ENCODE measurements at regions not wholly inside any gene's neighbourhood (a gene's known extent, or its start where the extent isn't known, plus 50 kb on each side); places are given as distances from the start of the nearest gene placed in this dataset.

- DNase-seq (ENCODE audit: low read depth, low spot score) = no peak
Measured at GRCh38 chr2:185891403-185891802, 152.8 kb downstream of the FSIP2 start.

DNA sequence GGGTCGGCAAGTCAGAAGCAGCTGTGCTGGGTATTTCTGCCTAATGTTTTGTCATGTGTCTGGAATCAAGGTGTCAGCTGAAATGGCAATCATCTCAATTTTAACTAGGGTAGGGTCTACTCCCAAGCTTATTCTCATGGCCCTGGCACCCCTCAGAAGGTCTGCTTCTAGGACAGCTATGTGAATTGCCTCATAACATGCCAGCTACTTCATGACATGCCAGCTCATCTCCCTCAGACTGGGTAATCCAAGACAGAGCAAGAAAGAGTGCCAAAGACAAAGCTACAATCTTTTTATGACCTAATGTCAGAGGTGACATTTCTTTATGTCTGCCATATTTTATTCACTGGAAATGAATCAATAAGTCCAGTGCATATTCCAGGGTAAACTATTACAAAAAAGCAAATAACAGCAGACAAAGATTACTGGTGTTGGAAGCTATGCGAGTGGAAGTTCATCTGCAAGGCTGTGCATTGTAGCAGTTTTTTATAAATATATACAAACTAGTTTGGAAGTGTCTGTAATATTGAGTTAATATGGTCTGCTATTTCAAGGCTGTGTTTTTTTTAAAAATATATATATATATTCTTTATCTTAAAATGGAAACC lies 153.3 kb downstream of the FSIP2 start:
- DNase-seq (ENCODE audit: low read depth, low spot score) = no peak

DNA sequence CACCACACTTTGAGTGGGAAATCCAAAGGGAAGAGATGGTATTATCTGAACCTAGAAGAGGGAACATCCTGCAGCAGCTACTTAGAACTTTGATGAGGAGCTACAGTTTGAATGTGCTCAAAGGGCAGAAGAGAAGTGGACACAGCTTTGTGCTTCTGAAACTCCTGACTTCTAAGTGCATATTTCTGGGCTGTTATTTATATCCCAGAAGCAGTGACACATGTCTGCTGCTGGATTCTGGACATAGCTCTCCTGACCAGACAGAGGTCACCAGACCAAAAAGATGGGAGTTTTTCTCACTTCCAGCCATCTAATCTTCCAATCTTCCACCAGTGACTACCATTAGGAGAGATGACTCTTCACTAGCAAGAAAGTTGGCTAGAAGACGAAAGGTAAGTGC lies 153.9 kb downstream of the FSIP2 start:
- DNase-seq (ENCODE audit: low read depth, low spot score) = no peak

GRCh38 chr2:185894223-185894622 lies 155.6 kb downstream of the FSIP2 start:
- no peak for DNase-seq (ENCODE audit: low read depth, low spot score)

DNA sequence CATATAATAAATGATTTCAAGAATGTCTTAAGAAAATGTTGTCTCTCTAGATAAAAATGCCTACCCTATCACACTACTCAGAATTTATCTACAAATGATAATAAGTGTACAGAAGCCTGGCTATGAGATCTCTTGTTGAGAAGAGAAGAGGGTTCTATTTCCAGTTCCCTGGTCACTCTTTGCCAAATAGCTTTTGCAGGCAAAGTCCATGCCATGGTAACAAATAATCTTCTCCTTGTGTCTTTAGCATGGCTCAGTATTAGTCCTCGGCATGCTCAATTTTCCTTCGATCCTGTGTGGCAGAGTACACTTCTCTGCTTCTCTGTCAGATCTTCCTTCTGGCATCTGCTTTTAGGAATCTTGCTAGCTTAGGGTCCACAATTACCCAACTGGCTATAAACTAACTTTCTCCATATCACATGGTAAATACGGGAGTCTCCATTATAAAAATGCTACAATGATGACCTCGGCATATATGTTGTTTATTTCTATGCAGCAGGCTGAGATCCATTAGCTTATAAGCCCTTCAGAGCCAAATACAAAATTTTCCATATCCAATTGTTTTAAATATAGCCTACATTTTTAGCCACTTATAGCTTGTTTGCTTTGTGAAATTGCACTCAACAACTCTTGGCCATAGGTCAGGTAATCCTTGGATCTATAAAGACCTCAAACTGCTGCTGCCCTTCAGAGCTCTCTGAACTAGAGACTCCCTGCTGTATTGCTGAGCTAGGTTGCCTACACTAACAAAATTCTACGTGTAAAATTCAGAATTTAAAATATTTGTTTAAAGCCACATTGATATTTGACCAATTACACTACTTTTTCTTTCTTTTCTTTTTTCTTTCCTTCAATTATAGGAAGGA lies 157.5 kb downstream of the FSIP2 start:
- DNase-seq (ENCODE audit: low read depth, low spot score) = no peak

DNA sequence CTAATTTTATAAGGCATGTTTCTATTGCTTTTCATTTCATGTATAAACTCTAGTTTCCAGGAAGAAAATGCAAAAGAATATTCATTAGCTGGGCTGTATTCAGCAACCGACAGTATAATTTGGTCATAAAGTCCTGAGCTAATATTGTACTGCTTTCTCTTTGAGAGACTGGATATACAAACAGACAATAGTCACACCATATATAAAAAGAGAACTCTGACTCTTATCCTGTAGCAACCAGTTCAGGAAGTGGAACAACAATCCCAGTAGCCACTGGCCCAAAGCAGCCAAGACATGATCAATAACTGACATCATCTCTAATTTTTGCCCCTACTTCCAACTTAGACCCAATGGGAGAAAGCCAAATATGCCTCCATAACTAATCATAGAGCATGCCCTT lies 160.8 kb downstream of the FSIP2 start:
- no peak for DNase-seq (ENCODE audit: low read depth, low spot score)

- DNase-seq (ENCODE audit: low read depth, low spot score) = no peak
Measured at GRCh38 chr2:185919155-185919554, 180.6 kb downstream of the FSIP2 start.

GRCh38 chr2:185921048-185921756 lies 182.6 kb downstream of the FSIP2 start:
- DNase-seq (ENCODE audit: low read depth, low spot score) = no peak

DNA sequence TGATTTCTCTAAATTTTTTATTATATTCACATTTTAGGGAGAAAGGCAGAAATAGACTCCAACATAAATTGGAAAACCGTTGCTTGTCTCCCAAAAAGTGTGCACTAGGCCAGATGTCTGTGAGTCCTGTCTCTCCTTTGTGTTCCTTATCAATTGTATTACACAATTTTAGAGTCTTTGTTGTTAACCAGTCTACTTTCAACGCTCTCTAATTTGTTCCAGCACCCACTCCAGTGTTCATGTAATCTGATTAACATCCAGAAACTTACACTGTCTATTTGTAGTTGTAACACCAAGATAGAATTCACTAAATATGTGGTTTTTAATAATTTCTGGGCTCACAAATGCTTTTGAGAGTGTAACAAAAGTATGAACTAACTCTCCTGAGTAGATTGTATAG lies 195.6 kb downstream of the FSIP2 start:
- DNase-seq (ENCODE audit: low read depth, low spot score) = no peak

DNA sequence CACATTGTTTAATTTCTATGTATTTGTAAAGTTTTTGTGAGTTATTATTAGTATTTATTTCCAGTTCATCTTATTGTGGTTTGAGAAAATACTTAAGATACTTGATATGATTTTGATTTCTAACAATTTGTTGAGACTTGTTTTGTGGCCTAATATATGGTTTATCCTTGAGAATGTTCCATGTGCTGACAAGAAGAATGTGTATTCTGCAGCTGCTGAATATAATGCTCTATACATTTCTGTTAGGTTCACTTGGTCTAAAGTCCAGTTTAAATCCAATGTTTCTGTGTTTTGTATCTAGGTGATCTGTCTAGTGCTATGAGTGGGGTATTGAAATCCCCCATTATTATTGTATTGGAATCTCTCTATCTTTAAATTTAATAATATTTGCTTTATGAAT lies 201.3 kb downstream of the FSIP2 start:
- DNase-seq (ENCODE audit: low read depth, low spot score) = no peak

GRCh38 chr2:185942855-185943254 lies 204.3 kb downstream of the FSIP2 start:
- no peak for DNase-seq (ENCODE audit: low read depth, low spot score)

DNA sequence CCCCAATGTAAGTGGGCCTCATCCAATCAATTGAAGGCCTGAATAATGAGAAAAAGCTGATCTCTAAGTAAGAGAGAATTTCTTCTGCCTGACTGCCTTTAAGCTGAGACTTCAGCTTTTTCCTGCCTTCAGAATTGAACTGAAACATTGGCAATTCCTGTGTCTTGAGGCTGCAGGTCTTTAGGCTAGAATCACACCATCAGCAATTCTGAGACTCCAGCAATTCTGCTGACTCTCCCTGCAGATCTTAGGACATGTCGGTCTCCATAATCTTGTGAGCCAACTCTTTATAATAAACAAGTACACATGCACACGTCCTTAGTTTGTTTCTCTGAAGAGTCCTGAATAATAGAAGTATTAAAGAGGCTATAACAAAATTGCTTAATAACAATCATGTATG lies 209.1 kb downstream of the FSIP2 start:
- DNase-seq (ENCODE audit: low read depth, low spot score) = no peak

- no peak for DNase-seq (ENCODE audit: low read depth, low spot score)
Measured at GRCh38 chr2:185952100-185952499, 213.5 kb downstream of the FSIP2 start.

DNA sequence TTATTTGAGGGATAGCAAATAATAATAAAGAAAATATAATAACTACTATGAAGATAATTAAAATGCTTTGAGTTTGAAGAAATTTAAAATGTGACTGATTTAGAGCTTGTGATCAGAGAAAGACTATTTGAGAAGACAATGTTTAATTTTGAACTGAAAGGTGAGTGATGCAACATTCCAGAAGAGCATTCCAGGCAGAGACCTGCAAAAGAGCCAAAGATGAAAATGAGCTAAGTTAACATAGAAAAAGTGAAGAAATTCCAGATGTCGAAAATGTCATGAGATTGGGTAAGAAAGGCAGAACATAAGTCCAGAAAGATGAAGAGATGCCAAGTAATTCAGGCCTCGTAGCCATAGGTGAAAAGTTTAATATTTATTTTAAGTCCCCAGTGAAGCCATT lies 215.8 kb downstream of the FSIP2 start:
- no peak for DNase-seq (ENCODE audit: low read depth, low spot score)

- no peak for DNase-seq (ENCODE audit: low read depth, low spot score)
Measured at GRCh38 chr2:185955050-185955449, 216.4 kb downstream of the FSIP2 start.

DNA sequence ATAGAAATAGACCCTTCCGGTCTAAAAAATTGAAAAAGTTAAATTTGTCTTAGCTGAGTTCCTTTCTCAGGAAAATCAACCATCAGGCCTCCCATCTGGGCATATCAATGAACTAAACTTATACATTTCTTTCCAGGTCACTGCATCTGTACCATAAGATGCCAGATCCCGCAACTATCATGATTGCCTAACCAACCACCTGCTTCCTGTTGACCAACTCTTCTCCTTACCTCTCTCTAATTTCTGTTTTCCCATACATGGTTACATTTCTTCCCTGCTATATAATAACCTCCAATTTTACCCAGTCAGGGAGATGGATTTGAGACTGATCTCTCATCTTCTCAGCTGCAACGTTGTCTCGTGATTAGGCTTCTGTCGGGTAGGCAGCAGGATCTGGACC lies 228.7 kb downstream of the FSIP2 start:
- no peak for DNase-seq (ENCODE audit: low read depth, low spot score)

DNA sequence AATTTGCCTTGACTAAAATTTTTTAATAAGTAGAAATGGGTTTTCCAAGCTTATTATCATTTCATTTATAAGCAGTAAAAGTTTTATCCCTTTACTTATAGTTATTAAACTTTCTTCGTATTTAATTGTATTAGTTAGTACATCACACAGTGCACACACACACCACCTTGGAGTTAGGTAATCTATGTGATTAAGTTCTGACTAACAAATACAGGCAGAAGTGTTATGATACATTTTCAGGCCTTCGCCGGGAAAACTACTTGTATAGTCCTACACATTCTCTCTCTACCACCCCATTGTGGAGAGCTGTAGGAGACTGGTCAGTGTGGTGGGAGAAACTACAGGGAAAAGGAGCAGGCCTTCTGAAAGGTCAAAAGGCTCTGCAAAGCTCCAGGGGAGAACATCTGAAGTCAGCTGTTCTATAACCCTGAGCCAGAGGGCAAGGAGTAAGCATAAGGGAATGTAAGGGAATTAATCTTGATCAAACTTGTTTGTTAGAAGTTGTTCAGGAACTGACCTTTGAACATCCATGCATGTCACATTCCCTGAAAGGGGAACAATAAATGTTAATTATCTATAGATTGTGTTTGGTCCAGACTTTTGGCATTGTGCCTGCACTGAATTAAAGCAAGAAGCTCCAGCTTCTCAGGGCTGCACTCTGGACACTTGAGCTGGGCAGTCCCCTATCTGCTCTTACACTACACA lies 231.7 kb downstream of the FSIP2 start:
- no peak for DNase-seq (ENCODE audit: low read depth, low spot score)

- no peak for DNase-seq (ENCODE audit: low read depth, low spot score)
Measured at GRCh38 chr2:185978634-185979407, 240.2 kb downstream of the FSIP2 start.

- DNase-seq (ENCODE audit: low read depth, low spot score) = no peak
Measured at GRCh38 chr2:185979546-185980071, 241.0 kb downstream of the FSIP2 start.

- no peak for DNase-seq (ENCODE audit: low read depth, low spot score)
Measured at GRCh38 chr2:185980944-185981343, 242.3 kb downstream of the FSIP2 start.

DNA sequence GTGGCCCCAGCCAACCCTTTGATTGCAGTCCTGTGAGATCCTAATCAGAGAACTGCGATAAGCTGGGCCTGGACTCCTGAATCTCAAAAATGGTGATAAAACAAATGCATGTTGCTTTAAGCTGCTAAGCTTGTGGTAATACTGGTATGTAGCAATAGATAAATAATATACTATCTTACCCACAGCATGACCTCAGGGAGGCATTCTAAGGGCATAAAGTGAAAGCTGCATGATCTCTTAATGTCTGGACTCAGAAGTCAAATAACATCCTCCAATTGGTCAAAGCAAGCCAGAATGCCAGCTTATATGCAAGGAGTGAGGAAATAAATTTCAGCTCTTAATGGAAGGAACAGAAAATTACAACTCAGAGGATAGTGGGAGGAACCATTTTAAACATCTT lies 246.1 kb downstream of the FSIP2 start:
- DNase-seq (ENCODE audit: low read depth, low spot score) = no peak

Measured in brain pericyte (primary cell).